ENCODE measurements at regions not wholly inside any gene's neighbourhood (a gene's known extent, or its start where the extent isn't known, plus 50 kb on each side); places are given as distances from the start of the nearest gene placed in this dataset.
"Not testable (repeated sequence)": the region's sequence is repeated elsewhere in the genome, so short reads cannot be mapped to it uniquely, and the experiment has no call there.

GRCh38 chr1:228546541-228547463, 59.6 kb downstream of the RNF187 start:
- DNase-seq: no peak

- no peak for DNase-seq
These were observed 60.2 kb downstream of the RNF187 start for GRCh38 chr1:228547464-228547792.

GRCh38 chr1:228548788-228549187, 61.6 kb downstream of the RNF187 start:
- DNase-seq: no peak

DNA sequence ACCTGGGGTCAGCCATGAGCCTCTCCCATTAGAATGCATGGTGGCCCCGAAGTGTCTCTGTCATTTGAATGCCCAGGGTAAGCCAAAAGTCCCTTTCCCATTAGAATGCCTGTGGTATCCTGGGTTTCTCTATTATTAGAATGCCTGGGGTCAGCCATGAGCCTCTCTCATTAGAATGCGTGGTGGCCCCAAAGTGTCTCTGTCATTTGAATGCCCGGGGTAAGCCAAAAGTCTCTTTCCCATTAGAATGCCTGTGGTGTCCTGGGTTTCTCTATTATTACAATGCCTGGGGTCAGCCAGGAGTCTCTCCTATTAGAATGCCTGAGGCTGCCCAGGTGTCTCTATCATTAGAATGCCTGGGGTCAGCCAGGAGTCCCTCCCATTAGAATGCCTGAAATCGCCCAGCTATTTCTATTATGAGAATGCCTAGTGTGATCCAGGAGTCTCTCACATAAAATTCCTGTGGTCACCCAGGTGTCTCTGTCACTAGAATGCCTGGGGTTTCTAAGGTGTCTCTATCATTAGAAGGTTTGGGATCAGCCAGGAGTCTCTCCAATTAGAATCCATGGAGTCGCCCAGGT, 65.5 kb downstream of the RNF187 start:
- DNase-seq: no peak

DNA sequence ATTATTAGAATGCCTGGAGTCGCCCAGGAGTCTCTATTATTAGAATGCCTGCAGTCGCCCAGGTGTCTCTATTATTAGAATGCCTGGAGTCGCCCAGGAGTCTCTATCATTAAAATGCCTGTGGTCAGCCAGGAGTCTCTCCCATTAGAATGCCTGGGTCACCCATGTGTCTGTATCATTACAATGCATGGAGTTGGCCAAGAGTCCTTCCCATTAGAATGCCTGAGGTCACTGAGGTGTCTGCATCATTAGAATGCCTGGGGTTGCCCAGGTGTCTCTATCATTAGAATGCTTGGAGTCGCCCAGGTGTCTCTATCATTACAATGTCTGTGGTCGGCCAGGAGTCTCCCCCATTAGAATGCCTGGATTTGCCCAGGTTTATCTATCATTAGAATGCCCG, 66.9 kb downstream of the RNF187 start:
- DNase-seq: no peak

- peak; percentile 22 for DNase-seq
These were observed 68.2 kb downstream of the RNF187 start for GRCh38 chr1:228555074-228555994.

DNA sequence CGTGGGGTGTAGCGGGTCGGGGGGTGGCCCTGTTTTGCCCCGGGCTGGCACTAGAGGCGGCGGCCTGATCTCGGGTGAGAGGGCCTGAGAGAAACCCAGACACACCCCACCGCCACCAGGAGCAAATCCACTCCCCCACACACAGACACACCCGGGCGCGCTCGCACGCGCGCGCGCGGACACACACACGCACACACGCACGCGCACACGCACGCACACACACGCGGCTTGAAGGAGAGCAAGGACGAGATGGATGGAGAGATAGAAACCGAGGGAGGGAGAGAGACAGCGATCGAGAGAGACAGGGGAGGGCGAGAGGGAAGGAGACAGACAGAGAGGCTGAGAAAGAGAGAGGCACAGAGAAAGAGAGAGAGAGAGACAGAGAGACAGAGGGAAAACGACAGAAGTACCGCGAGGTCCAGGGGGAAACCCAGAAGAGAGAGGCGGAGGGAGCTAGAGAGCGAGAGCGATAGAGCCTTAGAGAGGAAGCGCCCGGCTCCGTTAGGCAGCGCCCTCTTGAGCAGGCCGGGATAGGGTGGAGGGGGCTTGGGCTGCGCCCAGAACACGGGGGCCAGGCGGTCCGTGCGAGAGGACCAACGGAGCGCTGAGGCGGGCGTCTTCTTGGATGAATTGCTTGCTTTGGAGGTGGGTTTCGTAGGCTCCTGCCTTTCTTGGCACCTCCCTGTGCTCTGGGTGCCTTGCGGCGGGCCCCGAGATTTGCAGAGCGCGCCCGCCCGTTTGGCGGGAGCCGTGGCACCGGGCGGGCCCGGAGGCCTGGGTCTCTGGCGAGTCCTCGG, 69.7 kb downstream of the RNF187 start:
- DNase-seq: not testable (repeated sequence)
